DOHH2 (cell line): ENCODE measurements at regions not wholly inside any gene's neighbourhood (a gene's known extent, or its start where the extent isn't known, plus 50 kb on each side); places are given as distances from the start of the nearest gene placed in this dataset.

Experiments
- H3F3A ChIP-seq: fragments of 200-600 bp; sonication (generic), shearing (Covaris generic); 2 replicates; pipeline ENCODE4 v1.6.0; 2016; ENCODE audit warnings: antibody characterized with exemption, mild to moderate bottlenecking; ENCODE audit not compliant: control insufficient read depth, insufficient read depth
- H3K27ac ChIP-seq: fragments of 200-600 bp; sonication (generic); 2 replicates; pipeline ENCODE4 v1.5.1; 2014; ENCODE audit warnings: low read depth, mild to moderate bottlenecking, low read length, moderate library complexity
- H3K27me3 ChIP-seq: fragments of 200-600 bp; sonication (generic); 2 replicates; pipeline ENCODE4 v1.6.1; 2014; ENCODE audit warnings: mild to moderate bottlenecking, low read length, mixed read lengths; ENCODE audit not compliant: control insufficient read depth
- H3K36me3 ChIP-seq: fragments of 200-600 bp; sonication (generic); 2 replicates; pipeline ENCODE4 v1.6.1; 2014; ENCODE audit warnings: mild to moderate bottlenecking, low read length, moderate library complexity, mixed read lengths; ENCODE audit not compliant: control insufficient read depth
- H3K4me1 ChIP-seq: fragments of 200-600 bp; sonication (generic); 2 replicates; pipeline ENCODE4 v1.6.1; 2014; ENCODE audit warnings: mild to moderate bottlenecking, low read length, mixed read lengths; ENCODE audit not compliant: control insufficient read depth
- H3K4me2 ChIP-seq: fragments of 200-600 bp; sonication (generic); 2 replicates; pipeline ENCODE4 v1.6.0; 2014; ENCODE audit warnings: mild to moderate bottlenecking, low read length, moderate library complexity
- H3K4me3 ChIP-seq: fragments of 200-600 bp; sonication (generic); 2 replicates; pipeline ENCODE4 v1.5.1; 2014; ENCODE audit warnings: mild to moderate bottlenecking, low read length, mixed read lengths
- H3K79me2 ChIP-seq: fragments of 200-600 bp; sonication (generic); 2 replicates; pipeline ENCODE4 v1.6.1; 2014; ENCODE audit warnings: mild to moderate bottlenecking, low read length, mixed read lengths; ENCODE audit not compliant: control insufficient read depth
- H3K9me2 ChIP-seq: fragments of 200-600 bp; sonication (generic); replicated peaks from 2 replicates; pipeline ENCODE4 v1.6.1; 2014; ENCODE audit warnings: mild to moderate bottlenecking, low read length, mixed read lengths; ENCODE audit not compliant: control insufficient read depth
- H3K9me3 ChIP-seq: fragments of 200-600 bp; sonication (generic); 2 replicates; pipeline ENCODE4 v1.6.1; 2014; ENCODE audit warnings: antibody characterized with exemption, low read length, mixed read lengths; ENCODE audit not compliant: control insufficient read depth, insufficient read depth
- H4K20me1 ChIP-seq: fragments of 200-600 bp; sonication (generic); 2 replicates; pipeline ENCODE4 v1.6.0; 2014; ENCODE audit warnings: low read depth, mild to moderate bottlenecking, antibody characterized with exemption, low read length, moderate library complexity; ENCODE audit not compliant: control insufficient read depth, insufficient read depth
- EZH2phosphoT487 ChIP-seq: fragments of 200-600 bp; sonication (generic); IDR thresholded peaks from 2 replicates; pipeline ENCODE4 v1.6.1; 2017; ENCODE audit warnings: borderline replicate concordance, mild to moderate bottlenecking, antibody characterized with exemption, low read length, moderate library complexity, mixed read lengths
- TF ChIP-seq, protein P1 (sequence below): fragments of 200-600 bp; sonication (generic); IDR thresholded peaks from one replicate; pipeline ENCODE4 v1.5.1; 2014; ENCODE audit warnings: antibody characterized with exemption, mild to moderate bottlenecking, low read depth, low read length; ENCODE audit not compliant: poor library complexity, severe bottlenecking

DNA sequence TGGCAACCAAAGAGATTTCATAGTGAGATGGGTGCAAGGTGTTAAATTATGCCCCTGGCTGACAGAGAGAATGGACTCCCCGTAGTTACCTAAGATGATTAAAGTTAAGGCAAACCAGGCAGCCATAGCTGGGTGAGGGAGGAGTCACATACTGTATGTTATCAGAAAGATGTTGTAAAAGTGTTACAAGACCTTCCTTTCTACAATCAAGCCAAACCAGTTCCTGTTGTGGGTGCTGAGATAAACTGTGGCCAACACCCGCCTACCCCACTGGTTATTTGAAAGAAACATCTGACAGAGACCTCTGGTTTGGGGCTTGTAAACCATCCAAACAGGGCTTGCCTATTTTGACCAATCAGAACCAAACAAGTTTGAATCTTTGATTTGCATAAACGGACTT lies 684.7 kb upstream of the NUDT12 start:
- Histone ChIP-seq H3K9me2 (no peaks in the 10 kb centered on the region; the same call in none of the 2 replicates), H3K36me3 (no peaks in the 10 kb centered on the region), H3K9me3 (no peaks in the 10 kb centered on the region), H3K27me3 (no peaks in the 10 kb centered on the region), H3K4me3 (no peak overlapping the region), H3K79me2 (no peaks in the 10 kb centered on the region), H3F3A (no peaks in the 10 kb centered on the region), H4K20me1 (no peaks in the 10 kb centered on the region), H3K27ac (no peak overlapping the region), H3K4me1 (no peaks in the 10 kb centered on the region), H3K4me2 (no peak overlapping the region)
- TF ChIP-seq, protein P1, sequence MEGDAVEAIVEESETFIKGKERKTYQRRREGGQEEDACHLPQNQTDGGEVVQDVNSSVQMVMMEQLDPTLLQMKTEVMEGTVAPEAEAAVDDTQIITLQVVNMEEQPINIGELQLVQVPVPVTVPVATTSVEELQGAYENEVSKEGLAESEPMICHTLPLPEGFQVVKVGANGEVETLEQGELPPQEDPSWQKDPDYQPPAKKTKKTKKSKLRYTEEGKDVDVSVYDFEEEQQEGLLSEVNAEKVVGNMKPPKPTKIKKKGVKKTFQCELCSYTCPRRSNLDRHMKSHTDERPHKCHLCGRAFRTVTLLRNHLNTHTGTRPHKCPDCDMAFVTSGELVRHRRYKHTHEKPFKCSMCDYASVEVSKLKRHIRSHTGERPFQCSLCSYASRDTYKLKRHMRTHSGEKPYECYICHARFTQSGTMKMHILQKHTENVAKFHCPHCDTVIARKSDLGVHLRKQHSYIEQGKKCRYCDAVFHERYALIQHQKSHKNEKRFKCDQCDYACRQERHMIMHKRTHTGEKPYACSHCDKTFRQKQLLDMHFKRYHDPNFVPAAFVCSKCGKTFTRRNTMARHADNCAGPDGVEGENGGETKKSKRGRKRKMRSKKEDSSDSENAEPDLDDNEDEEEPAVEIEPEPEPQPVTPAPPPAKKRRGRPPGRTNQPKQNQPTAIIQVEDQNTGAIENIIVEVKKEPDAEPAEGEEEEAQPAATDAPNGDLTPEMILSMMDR: no peak
- TF ChIP-seq EZH2phosphoT487: no peak

DNA sequence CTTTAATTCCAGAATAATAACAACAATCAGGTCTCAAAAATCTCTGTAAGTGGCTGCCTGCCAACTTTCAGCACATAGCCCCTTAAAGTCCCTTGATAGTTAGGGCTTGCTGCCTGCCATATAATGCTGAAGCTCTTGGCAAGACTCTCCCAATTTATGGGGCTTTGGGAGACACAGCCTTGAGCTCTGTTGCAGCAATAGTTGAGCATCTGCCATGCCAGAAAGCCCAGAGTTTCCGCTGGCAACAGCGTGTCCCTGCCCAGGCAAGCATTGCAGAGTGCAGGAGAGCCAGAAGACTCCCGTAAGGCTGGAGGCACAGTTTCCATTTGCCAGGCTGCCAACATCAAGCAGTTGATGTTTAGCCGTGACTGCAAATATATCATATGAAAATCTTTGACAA lies 678.5 kb upstream of the NUDT12 start:
- TF ChIP-seq EZH2phosphoT487: no peak
- TF ChIP-seq, protein P1: no peak
- Histone ChIP-seq H3K4me2 (no peak overlapping the region), H3K36me3 (no peaks in the 10 kb centered on the region), H3K4me1 (no peaks in the 10 kb centered on the region), H3K4me3 (no peak overlapping the region), H3F3A (no peaks in the 10 kb centered on the region), H3K9me3 (no peaks in the 10 kb centered on the region), H3K9me2 (no peaks in the 10 kb centered on the region; the same call in 1 of the 2 replicates), H4K20me1 (no peaks in the 10 kb centered on the region), H3K79me2 (no peaks in the 10 kb centered on the region), H3K27me3 (no peaks in the 10 kb centered on the region), H3K27ac (no peak overlapping the region)

DNA sequence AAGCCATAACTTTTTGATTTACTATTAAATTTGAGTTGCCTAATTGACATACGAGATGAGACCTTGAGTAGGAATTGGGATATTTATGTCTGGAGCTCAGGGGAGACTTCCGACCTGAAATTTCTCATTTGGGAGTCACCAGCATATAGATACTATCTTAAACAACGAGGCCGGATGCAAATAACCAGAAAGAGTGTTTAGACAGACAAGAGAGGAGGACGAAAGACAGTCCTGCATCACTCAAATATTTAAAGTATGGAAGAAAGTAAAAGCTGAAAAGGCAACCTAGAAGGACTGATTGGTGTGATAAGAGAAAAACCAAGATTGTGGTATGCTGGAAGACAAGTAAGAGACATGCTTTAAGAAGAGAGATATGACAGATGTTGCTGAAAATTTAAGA lies 675.0 kb upstream of the NUDT12 start:
- Histone ChIP-seq H3K4me2 (no peak overlapping the region), H3K9me2 (no peaks in the 10 kb centered on the region), H3K36me3 (no peaks in the 10 kb centered on the region), H3K27me3 (no peaks in the 10 kb centered on the region), H4K20me1 (no peaks in the 10 kb centered on the region), H3K4me1 (no peaks in the 10 kb centered on the region), H3K4me3 (no peak overlapping the region), H3K9me3 (no peaks in the 10 kb centered on the region), H3K79me2 (no peaks in the 10 kb centered on the region), H3K27ac (no peak overlapping the region), H3F3A (no peaks in the 10 kb centered on the region)
- TF ChIP-seq, protein P1: no peak
- no peak for TF ChIP-seq EZH2phosphoT487
